Mucosa of descending colon (tissue), 3 donors: ENCODE measurements at regions not wholly inside any gene's neighbourhood (a gene's known extent, or its start where the extent isn't known, plus 50 kb on each side); places are given as distances from the start of the nearest gene placed in this dataset.

Source experiments
- ATAC-seq: fragments of 200-7000 bp; cut with Tn5 transposase; one replicate; pipeline ENCODE4 v1.9.1; 2020; ENCODE audit warnings: mild to moderate bottlenecking, moderate library complexity
- DNase-seq, 3 donors: peaks; one replicate each; pipeline ENCODE4 v3.0.0-alpha.2; 2020
- H3K36me3 ChIP-seq: fragments of 200-600 bp; one replicate; pipeline ENCODE4 v1.8.0; 2021; ENCODE audit warnings: low read depth, mild to moderate bottlenecking
- H3K4me1 ChIP-seq: fragments of 200-600 bp; one replicate; pipeline ENCODE4 v1.8.0; 2021; ENCODE audit warnings: low read depth, mild to moderate bottlenecking
- H3K4me3 ChIP-seq: fragments of 200-600 bp; one replicate; pipeline ENCODE4 v1.8.0; 2021; ENCODE audit warnings: mild to moderate bottlenecking
- H3K9me3 ChIP-seq: fragments of 200-600 bp; one replicate; pipeline ENCODE4 v1.8.0; 2021; ENCODE audit warnings: mild to moderate bottlenecking
- intact Hi-C, 2 donors: fragments of 100-400 bp; cut with DNase I in 1 of 2; cut with micrococcal nuclease in 1 of 2; formaldehyde crosslinking; loops; one replicate each; pipeline versions ENCODE4 v1.11.0 to v1.11.1; 2022; cut with DNase I, micrococcal nuclease
- TF ChIP-seq, protein P1 (sequence below): fragments of 200-600 bp; IDR thresholded peaks from one replicate; pipeline ENCODE4 v1.8.0; 2022; ENCODE audit warnings: antibody characterized with exemption, mild to moderate bottlenecking
- donor health status: DM: no; HTN: no; CAD: no; lungs with moderate emphysema.
- donor health status: DM: no; HTN: no; CAD: no.
- donor health status: DM: no; HTN: yes; CAD: no.

DNA sequence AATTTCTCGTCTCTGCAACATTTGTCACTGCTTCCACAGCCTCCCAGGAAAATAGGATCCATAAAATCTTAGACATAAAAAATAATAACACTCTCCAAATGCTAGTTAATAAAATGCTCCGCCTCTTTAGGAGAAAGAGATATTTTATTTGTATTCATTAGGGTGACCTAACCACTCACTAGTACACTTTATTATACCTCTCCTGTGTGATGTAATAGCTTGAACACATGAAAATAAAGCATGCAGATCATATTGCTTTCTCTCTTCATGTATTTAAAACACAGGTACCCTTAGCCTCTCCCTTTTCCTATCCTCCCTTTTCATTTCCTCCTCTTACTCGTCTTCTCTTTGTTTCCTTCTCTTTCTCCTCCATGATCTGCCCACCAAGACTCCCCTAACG, 694.2 kb downstream of the EPHA4 start:
- Histone ChIP-seq H3K36me3 (no peaks in the 10 kb centered on the region), H3K4me1 (no peaks in the 10 kb centered on the region), H3K9me3 (no peaks in the 10 kb centered on the region), H3K4me3 (no peak overlapping the region)
- intact Hi-C loops = no loop called here
- no peak for DNase-seq
- no peak for ATAC-seq
- TF ChIP-seq, protein P1, sequence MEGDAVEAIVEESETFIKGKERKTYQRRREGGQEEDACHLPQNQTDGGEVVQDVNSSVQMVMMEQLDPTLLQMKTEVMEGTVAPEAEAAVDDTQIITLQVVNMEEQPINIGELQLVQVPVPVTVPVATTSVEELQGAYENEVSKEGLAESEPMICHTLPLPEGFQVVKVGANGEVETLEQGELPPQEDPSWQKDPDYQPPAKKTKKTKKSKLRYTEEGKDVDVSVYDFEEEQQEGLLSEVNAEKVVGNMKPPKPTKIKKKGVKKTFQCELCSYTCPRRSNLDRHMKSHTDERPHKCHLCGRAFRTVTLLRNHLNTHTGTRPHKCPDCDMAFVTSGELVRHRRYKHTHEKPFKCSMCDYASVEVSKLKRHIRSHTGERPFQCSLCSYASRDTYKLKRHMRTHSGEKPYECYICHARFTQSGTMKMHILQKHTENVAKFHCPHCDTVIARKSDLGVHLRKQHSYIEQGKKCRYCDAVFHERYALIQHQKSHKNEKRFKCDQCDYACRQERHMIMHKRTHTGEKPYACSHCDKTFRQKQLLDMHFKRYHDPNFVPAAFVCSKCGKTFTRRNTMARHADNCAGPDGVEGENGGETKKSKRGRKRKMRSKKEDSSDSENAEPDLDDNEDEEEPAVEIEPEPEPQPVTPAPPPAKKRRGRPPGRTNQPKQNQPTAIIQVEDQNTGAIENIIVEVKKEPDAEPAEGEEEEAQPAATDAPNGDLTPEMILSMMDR = no peak

DNA sequence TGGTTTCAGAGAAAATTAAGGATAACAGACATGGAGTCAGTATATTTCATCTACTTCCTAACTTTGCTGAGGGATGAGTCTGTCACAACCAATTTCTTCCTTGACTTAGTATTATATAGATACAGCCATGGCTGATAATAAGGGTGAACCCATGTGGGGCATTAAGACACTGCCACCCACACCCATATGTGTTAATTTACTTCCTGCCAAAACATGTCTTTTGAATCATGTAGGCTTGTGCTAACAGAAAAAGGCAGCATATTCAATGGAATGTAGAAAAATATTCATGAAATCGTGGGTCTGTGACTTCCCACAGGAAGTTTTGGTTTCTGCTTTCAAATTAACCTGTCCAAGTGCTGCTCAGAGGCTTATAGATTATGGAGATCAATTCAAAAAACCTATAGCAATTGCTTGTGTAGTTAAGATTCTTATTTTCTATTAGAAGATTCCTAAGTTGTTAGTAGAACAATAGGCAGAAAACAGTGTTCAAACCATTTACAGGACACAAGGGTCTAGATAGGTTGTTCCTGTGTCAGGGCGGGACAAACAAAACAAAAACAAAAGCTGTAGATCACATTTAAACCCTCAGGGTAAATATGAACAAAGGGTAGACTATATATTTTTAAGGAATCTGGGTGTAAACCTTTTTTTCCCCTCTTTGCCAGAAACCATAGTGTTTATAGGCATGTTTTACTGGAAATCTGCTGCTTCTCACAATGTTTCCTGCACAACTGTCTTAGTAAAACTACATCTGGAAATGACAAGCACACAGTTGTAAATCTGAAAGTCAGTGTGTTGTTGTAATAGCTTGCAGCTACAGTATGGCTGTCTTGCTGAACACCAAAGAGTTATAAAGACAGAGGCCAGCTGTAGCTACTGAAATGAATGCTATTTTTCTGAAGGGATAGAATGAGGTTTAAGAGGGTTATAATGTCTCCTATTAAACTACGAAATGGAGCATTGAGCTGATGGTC, 691.2 kb downstream of the EPHA4 start:
- ATAC-seq = no peak
- Histone ChIP-seq H3K36me3 (no peaks in the 10 kb centered on the region), H3K4me3 (no peak overlapping the region), H3K4me1 (no peaks in the 10 kb centered on the region), H3K9me3 (no peaks in the 10 kb centered on the region)
- TF ChIP-seq, protein P1 = no peak
- intact Hi-C loops = no loop called here
- no peak for DNase-seq

DNA sequence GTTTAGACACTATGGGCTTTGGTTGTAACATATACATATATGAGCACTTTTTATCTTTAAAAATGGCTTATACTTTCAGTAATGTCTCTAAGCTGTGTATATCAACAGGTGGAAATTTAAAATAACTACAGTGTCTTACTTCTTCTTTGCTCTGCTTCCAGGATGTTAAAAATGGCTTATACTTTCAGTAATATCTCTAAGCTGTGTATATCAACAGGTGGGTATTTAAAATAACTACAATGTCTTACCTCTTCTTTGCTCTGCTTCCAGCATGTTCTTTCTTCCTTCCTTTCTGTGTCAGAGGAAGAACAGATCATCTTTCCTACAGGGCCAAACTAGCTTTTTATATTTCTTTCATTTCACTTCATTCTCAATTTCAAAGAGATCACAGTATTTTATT, 689.6 kb downstream of the EPHA4 start:
- Histone ChIP-seq H3K4me1 (no peaks in the 10 kb centered on the region), H3K36me3 (no peaks in the 10 kb centered on the region), H3K9me3 (no peaks in the 10 kb centered on the region), H3K4me3 (no peak overlapping the region)
- intact Hi-C loops = no loop called here
- no peak for ATAC-seq
- TF ChIP-seq, protein P1 = no peak
- DNase-seq = no peak

DNA sequence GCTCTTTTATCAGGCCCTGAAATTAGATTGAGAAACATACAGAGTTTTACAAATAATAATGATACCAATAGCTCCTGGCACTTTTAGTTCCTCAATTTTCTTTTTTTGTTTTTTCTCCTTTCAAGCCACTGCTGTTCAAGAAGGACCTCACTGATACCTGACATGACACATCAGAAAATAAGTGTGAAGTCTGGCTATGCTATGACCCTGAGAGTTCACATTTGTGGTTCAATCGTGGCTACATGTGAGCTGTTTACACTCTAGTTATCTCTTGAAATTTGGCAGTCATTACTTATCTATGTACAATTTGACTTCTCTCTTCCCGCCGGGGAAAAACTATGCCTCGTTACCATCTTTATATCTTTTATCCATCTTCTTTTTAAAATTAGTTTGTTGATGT, 686.5 kb downstream of the EPHA4 start:
- H3K4me3 ChIP-seq = no peak overlapping the region
- H3K9me3 ChIP-seq = no peaks in the 10 kb centered on the region
- TF ChIP-seq, protein P1 = no peak
- no peaks in the 10 kb centered on the region for H3K36me3 ChIP-seq
- ATAC-seq = no peak
- H3K4me1 ChIP-seq = no peaks in the 10 kb centered on the region
- intact Hi-C loops = no loop called here
- DNase-seq = no peak

DNA sequence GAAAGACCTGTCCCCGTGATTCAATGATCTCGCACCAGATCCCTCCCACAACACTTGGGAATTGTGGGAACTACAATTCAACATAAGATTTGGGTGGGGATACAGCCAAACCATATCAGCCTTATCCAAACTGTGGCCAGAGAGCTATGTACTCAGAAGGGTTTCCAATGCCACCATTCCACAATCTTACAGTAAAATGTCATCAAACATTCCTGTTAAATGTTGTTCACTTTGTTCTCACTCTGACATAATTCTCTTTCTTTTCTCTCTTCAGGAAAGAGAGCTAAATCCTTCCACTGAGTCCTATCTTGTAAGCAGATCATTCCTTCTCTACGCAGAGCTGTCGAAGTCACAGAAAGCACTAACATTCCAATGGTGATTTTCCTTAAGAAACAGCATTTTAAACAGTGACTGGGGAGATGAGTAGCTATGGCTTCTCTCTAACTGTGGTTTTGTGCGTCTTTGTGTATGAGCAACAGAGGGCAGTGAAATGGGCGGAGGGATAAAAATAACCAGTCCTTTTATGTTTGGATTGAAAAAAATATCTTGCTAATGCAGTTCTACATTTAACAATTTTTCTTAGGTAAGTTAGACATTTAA, 684.7 kb downstream of the EPHA4 start:
- no peaks in the 10 kb centered on the region for H3K9me3 ChIP-seq

More for the DNA sequence above, 684.7 kb downstream of the EPHA4 start:
- Histone ChIP-seq H3K4me3 (no peak overlapping the region), H3K36me3 (no peaks in the 10 kb centered on the region), H3K4me1 (no peaks in the 10 kb centered on the region)
- TF ChIP-seq, protein P1 = no peak
- DNase-seq (no peak), ATAC-seq (no peak)
- intact Hi-C loops = no loop called here
